HG03378 (cell line): ENCODE measurements at regions not wholly inside any gene's neighbourhood (a gene's known extent, or its start where the extent isn't known, plus 50 kb on each side); places are given as distances from the start of the nearest gene placed in this dataset.
"Not testable (repeated sequence)": the region's sequence is repeated elsewhere in the genome, so short reads cannot be mapped to it uniquely, and the experiment has no call there.

ENCODE experiments used
- ATAC-seq: cut with Tn5 transposase; IDR thresholded peaks from one replicate; pipeline ENCODE4 v1.9.1; 2021; ENCODE audit warnings: mild to moderate bottlenecking, moderate library complexity; ENCODE audit not compliant: unreplicated experiment

DNA sequence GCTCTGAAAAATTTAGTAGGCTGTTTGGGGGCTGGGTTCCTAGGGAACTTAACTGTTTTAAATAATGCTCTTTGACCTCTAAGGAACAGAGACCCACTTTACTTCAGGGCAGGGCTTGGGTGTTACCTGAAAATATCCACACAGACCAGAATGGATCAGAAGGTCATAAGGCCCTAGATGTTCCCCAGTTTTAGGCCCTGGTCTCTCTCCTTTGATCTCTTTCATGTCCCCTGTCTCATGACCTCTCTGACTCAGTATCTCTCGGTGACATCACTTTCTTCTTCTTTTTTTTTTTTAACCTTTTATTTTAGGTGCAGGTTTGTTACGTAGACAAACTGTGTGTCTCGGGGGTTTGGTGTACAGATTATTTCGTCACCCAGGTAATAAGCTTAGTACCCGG is 272.1 kb upstream of the SGK1 start:
- no peak for ATAC-seq

DNA sequence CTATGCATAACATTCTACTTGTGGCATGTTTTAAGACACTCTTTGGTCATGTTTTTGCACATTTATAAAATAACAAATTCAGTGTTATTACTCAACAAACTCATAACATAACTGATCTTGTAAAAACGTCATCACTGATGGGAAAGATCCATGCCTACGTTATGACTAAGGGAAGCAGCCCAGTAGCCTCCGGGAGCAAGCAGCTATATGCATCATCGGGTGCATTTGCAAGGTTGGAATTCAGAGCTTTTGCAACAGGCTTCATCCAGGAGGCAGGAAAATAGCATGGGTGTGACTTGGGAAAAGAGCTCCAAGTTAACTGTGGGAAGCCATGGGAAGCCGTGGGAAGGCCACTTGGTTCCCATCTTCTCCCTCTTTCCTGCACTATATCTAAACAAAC is 271.6 kb upstream of the SGK1 start:
- no peak for ATAC-seq

DNA sequence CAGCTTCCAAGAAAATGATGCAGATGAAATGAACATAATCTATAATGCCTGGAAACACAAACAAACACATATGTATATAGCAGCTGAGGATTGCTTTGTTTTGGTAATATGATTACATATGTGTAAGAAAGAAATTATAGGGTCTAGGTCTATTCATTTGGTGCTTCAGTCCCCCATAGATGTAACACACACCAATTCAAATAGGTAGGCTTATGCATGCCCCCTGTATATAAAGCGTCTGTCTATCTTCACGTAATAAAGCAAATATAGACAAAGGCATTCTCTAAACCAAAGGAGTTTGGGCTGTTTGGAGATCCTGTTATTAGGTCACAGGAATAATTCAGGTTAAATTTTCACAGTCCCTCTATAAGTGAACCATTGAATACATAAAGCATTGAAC is 270.4 kb upstream of the SGK1 start:
- ATAC-seq, result no peak

DNA sequence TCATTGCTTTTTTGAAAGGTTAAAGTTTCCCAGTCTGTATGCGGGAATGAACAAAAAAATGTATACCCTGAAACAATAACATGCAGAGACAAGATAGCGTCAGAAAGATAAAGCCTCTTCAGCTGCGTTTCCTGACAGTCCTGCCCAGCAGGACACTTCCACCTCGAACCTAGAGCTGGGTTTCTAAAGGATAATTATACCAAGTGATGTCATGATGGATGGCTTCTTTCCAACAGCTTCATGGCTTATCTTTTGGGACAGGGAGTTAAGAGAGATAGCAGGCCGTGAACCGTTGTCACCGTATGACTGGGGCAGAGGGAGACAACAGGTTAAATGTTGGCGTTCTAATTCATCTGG is 267.6 kb upstream of the SGK1 start:
- no peak for ATAC-seq

DNA sequence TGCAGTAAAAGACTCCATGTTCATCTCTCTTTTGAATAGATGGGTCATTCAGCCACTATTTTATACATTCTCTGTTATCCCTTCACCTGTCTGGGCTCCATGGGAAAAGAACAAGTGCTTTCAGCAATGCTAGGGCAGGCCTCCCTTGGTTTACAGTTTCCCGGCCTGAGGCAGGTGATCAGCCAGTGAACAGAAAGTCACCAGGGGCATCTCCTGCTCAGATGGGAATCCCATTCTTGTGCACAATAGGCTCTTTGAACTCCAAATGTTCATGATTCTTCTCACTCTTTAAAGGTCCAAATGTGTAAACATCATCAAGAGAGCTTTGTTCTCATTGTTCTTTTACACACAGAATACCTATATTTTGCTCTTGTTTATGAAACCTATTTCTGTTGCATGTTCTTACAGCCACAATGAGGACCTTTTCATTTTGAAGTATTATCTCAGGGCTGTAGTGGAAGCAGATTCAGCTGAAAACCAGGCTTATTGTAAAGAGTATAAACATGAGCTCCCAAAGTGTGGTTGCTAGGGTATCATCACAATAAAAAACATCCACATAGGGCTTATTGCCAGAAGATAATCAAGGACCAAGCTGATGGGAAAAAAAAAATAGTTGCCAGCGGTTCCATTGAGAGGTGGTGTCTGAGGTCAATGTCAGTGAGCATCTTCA is 267.1 kb upstream of the SGK1 start:
- ATAC-seq, result no peak

DNA sequence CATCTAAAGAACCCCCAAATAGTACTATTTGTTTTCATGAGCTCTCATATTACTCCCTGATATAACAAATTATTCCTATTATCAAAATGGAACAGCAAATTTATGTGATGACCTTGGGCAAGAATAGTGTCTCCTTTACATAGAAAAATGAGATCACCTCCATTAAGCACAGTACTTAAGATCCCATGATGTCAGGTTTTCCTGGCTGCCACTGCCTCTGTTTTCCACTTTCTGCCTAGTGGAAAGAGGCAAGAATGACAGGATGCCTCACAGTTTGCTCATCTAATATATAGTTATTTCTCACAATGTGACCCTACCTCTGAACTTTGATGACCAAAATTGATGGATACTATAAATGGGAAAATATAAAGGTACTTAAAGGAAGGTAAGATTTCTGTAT is 260.1 kb upstream of the SGK1 start:
- ATAC-seq, result no peak

DNA sequence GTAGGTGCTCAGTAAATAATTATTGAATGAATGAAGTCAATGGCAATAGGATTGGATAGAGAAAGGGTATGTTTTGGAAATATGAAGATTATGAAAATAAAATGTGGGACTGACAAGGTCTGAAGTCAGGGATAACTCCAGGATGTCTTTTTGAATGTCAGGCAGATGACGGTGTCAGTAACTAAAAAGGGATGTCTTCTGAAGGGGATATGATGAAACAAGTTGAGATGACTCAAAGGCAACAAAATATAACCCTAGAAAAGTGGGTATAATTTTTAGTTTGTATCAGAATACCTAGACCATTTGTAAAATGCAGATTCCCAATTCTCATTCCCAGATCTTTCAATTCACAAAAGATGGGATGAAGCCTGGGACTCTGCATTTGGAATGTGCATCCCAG is 257.3 kb upstream of the SGK1 start:
- no peak for ATAC-seq

DNA sequence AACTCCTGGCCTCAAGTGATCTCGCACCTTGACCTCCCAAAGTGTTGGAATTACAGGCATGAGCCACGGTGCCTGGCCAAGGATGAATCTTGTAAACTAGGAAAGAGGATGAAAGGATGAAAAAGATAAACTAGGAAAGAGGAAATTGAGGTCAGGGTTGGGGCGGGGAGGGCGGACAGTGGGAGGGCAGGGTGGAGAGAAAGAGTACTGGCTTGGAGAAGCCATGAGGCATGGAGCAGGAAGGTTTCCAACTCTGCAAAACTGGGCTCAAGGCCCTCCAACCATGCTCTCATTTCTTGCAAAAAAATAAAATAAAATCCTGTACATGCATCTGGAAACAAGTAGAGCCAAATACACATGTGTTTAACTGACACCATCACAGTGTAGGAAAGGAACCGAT is 256.6 kb upstream of the SGK1 start:
- no peak for ATAC-seq

DNA sequence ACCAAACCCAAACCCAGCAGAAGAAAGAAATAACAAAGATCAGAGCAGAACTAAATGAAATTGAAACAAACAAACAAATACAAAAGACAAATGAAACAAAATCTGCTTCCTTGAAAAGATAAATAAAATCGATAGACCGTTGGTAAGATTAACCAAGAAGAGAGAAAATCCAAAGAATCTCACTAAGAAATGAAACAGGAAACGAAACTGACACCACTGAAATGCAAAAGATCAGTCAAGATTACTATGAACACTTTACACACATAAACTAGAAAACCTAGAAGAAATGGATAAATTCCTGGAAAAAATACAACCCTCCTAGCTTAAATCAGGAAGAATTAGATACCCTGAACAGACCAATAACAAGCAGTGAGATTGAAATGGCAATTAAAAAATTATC is 252.1 kb upstream of the SGK1 start:
- ATAC-seq, result not testable (repeated sequence)

DNA sequence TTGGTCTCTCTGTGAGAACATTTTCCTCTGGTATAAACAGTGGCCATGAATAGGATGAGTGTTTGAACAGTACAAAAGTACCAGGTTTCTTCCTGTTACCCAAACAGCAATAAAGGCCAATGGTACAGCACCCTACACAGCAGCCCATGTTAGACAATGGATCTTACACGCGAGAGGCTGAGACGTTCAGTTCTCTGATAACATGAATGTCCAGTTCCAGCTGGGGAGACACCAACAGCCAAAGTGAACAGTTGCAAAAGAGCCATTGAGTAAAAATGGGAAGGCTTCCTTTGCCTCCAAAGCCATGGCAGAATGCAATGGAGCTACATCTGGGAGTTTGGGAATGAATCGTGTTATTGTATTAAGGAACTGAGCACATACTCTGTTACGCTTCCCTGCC is 246.8 kb upstream of the SGK1 start:
- ATAC-seq, result no peak

DNA sequence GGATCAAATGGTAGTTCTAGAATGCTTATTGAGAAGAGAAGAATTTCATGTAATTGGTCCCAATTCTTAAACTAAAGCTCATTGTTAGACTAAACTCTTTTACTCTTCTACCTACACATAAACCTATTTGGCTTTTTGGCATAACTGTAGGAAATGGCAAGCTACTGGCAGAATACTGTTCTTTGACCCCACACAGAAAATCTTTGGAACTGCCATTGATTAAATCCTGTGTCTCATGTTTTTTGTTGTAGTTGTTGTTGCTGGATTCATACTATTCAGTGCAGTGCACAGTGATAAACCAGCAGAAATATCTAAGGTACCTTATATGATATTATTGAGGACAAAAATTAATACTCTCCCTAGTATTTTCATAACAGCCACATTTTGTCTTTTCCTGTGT is 242.1 kb upstream of the SGK1 start:
- no peak for ATAC-seq

DNA sequence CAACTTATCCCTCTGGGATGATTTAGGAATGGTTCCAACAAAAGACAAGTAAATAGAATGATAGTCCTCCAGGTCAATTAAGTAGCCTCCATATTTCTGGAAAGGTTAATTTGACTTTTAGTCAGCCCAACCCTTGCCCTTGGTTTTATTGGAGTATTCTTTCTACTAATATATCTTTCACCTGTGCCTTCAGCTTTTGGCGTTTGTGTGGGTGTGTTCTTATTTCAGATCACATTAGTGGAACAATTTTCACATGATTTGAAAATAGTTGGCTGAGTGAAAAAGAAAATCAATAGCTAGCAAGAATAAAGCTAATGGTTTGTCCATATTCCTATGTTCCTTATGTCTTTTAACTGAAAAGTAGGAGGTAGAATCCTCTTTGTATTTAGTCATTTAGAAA is 239.6 kb upstream of the SGK1 start:
- no peak for ATAC-seq

DNA sequence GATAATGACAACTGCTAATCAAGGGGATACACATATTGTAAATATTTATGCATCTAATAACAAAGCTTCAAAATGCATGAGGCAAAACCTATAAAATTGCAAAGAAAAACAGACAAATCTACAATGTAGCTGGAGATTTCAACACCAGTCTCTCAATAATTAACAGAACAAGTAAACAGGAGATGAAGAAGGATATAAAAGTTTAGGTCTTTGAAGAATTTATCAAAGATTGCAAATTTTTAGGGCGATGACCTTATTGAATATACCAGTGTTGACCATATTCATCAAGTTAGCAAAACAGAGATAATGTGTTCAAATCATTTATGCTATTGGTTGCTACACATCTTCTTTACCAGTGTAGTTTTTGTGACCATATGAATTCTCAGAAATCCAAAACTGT is 237.8 kb upstream of the SGK1 start:
- ATAC-seq, result no peak

DNA sequence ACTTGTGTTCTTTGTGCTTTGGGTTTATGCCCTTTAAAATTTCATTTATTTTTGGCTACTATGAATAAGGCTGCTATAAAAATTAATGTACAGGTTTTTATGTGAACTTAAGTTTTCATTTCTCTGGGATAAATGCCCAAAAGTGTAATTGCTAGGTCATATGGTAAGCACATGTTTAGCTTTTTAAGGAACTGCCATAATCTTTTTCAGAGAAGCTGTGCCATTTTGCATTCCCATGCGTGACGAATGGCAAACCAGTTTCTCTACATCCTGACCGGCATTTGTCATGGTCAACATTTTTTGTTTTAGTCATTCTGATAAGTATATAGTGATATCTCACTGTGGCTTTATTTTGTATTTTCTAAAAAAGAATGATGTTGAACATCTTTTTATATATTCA is 236.0 kb upstream of the SGK1 start:
- ATAC-seq, result no peak

DNA sequence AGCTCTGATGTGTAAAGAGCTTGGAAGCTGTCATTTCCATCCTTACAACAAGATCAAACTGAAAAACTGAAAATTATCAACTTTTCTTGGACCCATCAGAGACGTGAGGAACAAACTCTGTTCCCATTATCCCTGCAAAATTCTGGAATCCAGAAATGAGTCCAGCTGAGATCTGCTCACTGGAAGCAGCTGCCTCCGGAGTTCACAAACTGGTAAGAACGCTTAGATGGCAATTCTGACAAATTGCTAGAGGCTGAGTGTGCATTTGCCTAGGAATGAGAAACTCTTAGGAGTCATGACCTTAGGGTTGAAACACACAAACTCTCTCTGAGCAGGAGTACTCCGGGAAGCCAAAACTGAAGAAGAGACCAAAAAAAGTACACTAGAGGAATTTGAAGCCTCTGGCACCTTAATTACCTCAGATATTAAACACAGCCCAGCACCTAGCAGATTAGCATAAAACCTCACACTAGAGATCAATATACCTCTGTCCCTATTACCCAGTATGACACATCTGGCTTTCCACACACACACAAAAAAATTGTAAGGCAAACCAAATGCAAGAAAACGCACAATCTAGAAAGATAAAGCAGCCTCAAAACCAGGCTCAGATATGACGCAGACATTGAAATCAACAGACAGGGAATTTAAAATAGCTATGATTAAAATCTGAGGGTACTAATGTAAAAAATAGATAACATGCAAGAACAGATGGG is 233.5 kb upstream of the SGK1 start:
- ATAC-seq, result no peak

DNA sequence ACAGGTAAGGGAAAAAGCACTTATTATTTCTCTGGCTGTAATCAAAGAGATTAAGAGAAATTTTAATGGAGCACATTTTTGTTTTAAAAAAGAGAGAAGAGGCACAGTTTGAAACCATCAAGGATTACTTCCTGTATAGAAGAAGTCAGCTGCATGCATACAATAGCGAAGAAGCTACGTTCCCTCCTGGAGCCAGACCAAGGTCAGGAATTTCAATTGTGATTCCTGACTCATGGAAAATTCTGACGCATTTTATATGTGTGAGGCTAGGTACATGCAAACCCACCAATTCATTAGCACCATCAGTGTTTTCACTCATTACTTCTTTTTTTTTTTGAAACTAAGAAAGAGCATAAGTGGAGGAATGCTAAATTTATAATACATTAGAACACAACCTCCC is 232.7 kb upstream of the SGK1 start:
- no peak for ATAC-seq

DNA sequence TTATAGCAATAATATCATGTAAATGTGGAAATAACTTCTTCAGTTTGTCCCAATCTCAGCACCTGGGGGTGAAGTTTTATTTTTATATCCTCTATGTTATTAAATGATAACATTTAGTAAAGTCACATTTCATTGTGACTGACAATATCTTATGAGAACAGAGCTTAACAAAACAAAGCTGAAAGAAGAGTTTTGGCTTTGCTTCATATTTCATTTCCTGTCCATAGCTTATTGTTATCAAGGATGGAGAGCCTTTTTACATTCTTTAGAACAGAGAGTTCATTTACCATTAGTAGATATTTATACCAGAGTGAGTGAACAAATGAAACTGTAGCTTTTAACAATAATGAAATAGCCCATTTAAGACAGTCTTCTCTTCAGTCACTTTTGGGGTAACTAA is 231.9 kb upstream of the SGK1 start:
- ATAC-seq, result no peak

DNA sequence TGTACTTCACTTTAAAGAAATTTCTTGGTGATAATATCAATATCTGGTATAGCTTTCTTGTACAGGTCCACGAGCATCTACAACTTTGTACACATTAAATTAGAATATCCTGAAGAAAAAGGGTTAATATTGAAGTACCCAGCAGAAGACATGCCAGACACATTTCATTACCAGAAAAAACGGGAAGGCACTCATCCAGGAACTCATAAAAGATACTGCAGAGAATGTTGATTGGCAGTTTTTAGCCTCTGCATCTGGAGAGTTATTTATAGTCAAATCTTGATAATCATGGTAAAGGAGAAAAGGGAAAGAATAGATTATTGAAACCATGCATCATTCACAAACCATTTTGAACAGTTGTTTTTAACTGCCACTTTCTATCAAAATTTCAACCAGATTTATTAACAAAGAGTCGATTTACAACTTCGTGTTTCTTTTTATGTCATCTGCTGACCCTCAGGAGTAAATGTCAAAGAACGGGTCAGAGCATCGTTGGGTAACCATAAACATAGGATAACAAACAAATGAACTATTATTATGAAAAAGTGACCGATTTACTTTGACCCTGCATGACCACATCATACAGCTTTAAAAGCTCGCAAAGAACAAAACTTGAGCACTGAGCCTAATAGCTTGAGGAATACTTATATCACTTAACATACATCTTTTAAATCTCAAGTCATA is 229.2 kb upstream of the SGK1 start:
- ATAC-seq, result no peak

DNA sequence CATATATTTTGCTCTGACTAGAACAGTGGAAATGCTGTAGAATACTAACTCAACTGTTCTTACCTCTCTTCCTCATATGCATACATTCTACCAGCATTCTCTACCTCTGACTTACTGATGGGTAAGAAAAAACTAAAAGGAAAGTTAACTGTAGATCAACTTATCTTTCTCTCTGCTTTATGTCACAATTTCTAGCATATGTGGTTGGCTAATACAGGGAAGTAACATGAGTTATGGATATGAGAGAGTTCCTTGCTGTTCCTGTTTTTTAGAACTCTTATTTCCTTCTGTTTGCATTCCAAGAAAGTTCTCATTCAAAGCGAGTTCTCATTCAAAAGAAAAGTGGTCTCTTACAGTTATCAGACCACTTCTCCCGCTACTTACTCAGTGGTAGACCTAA is 226.8 kb upstream of the SGK1 start:
- ATAC-seq, result no peak

DNA sequence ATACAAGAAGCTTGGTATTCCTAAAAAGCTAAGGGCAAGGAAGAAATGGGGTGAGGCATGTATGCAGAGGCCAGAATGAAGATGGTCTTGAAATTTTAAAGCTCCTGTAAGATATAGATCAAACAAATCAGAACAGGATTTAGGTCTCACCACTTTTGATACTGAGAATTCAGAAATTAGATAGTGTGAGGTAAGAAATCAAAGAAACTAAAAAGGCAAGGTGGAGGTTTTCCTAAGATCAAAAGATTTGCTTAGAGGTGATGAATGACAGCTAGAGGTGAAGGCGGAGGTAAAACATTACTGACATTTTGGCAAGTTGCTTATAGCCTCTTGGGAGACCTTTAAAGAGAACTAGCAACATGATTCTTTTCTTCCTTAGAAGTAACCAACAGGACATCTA is 225.2 kb upstream of the SGK1 start:
- no peak for ATAC-seq

DNA sequence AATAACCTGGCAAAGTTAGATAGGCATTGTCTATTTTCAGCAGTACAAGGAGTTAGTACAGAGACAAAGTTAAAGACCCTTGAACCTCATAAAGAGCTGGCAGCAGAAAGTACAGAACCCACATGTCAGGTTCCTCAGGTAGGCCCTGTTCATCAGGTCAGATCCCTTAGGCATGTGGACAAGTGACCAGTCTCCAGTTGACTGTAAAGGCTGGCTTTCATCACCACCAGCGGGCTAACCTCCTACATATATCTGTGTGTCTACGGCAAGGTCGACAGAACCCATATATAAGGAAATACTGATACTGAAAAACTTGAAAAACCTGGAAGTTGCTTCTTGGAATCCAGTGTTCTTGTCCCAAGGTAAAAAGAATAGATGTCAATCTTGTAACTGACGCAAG is 223.1 kb upstream of the SGK1 start:
- no peak for ATAC-seq

DNA sequence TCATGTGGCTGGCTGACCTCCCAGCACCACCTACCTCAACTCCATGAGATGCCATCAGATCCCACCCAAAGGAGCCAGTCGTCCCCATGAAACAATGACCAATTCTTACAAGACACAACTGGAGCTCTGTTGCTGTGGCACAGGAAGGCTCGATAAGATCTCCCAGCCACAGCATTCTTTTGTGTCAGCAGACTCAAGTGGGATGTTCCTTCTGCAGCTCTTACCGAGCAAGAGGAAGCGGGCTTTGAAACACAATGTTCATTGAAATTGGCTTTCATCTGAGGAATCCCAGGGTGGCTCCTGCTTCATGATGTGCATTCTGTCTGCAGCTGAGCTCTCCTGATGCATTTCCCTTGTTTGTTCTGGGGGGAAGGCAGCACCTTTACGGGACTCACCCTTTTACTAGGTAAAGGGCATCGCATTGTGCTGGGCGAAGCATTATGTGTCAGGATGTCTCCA is 222.0 kb upstream of the SGK1 start:
- ATAC-seq, result no peak
